Cortex of kidney (tissue), 1 donor: ENCODE measurements at regions not wholly inside any gene's neighbourhood (a gene's known extent, or its start where the extent isn't known, plus 50 kb on each side); places are given as distances from the start of the nearest gene placed in this dataset.
"Not testable (repeated sequence)": the region's sequence is repeated elsewhere in the genome, so short reads cannot be mapped to it uniquely, and the experiment has no call there.

ENCODE experiments used
- DNase-seq: peaks from one replicate; lab custom pipeline; 2025; lab: John Stamatoyannopoulos, UW

- no peak for DNase-seq
These were observed 80.3 kb downstream of the ZFP36L2 start for GRCh38 chr2:43146083-43146482.

DNA sequence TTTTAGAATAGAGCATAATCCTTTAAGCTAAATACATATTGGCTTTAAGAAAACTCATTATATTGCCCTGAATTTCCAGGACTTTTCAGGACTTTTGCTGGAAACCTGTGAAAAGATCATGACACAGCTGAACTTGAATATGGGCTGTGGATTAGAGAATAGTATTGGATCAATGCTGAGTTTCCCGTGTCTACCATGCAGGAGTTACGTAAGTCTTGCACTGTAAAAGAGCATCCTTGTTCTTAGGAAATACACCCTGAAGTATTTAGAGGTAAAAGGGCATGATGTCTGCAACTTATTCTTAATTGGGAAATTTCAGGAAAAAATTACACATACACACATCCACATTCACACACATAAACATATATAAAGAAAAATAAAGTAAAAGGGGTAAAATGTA lies 82.1 kb downstream of the ZFP36L2 start:
- DNase-seq = no peak

DNA sequence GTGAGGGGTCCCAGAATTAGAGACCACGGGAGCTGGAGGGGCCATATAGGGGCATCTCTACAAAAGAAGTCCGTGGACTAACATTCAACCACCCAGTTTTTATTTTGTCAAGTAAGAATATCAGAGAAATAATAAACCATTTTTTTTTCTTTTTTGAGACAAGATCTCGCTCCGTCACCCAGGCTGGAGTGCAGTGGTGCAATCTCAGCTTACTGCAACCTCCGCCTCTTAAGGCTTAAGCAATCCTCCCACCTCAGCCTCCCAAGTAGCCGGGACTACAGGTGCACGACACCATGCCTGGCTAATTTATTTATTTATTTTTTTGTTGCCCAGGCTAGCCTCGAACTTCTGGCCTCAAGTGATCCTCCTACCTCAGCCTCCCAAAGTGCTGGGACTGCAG lies 82.7 kb downstream of the ZFP36L2 start:
- no peak for DNase-seq

DNA sequence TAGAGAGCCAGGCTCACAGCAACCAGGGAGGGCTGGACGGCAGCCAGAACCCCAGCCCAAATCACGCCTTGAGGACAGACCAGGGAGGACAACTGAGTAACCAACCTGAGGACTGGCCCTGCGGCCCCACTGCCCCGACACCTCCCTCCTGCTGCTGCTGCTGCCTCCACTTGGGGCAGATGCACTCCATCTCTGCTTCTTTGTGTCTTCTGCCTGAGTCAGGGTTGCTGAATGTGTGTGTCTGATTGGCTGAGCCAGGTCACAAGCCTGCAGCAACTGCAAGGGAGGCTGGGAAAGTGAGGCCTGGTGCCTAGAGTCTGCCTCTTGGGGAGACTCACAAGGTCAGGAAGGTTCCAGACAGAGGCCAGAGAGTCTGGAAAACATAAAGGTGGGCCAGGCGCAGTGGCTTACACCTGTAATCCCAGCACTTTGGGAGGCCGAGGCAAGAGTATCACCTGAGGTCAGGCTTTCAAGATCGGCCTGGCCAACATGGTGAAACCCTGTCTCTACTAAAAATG lies 83.4 kb downstream of the ZFP36L2 start:
- DNase-seq = no peak

GRCh38 chr2:43141636-43142151 lies 84.7 kb downstream of the ZFP36L2 start:
- not testable (repeated sequence) for DNase-seq

DNA sequence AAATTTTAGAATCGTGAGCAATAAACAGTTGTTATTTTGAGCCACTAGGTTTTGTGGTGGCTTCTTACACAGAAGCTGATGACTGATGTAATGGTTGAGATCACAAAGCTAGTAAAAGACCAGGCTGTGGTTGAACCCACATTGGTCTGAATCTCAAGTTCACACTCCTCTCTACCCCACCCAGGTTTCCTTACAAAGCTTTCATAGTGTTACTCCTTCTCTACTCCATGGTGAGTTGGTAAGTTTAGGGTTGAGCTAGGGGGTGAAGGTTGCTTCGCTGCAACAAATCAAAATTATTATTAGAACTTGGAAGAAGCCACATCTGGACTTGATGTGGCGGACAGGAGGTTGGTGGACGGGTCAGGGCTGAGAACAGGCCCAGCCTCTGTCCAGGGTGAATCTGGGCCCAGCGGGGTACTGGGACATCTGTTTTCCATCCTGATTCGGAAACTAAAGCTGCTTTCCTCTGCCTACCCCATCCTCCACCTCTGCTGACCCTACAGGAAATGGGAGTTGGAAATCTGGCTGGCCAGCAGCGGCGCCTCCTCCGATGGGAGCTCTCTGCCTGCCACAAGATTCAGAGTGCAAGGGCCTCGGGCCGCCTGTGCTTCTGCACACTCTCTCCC lies 86.3 kb downstream of the ZFP36L2 start:
- no peak for DNase-seq

GRCh38 chr2:43139501-43139900 lies 86.9 kb downstream of the ZFP36L2 start:
- no peak for DNase-seq

GRCh38 chr2:43138441-43138840 lies 88.0 kb downstream of the ZFP36L2 start:
- DNase-seq = no peak

- no peak for DNase-seq
These were observed 89.5 kb downstream of the ZFP36L2 start for GRCh38 chr2:43136876-43137275.

DNA sequence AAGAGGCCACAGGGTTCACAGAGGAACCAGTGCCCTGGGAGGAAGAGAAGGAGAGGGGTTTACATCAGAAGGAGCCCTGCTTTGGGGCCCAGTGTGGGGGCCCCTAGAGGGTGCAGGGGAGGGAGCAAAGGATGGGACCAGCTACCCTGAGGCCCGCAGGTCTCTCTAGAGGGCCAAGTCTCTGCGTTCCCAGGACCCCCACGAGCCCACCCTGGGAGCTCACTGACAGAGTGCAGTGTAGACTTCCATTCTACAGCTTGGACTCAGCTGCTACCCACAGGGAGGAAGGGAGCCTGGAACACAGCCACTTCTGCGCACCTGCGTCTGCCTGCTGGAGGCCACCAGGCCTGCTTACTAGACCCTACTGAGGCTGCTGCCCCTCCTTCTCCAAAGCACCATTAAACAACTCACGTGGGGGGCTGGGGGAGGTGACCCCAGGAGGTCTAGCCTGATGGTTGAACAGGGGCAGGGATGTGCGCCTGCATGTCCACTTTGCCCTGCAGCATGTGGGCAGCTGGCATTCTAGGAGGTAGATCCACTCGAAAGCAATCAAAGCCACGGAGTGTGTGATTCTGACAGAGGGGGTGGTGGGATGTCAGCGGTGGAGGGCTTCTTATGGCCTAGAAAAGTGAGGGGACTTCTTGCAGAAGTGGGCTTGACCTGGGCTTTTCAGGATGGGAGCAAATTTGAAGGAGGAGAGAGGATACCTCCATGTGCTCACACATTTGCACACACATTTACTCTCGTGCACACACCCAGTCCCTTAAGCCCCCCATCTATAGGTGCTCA lies 90.2 kb downstream of the ZFP36L2 start:
- DNase-seq = no peak

- no peak for DNase-seq
These were observed 90.8 kb downstream of the ZFP36L2 start for GRCh38 chr2:43135583-43135982.

DNA sequence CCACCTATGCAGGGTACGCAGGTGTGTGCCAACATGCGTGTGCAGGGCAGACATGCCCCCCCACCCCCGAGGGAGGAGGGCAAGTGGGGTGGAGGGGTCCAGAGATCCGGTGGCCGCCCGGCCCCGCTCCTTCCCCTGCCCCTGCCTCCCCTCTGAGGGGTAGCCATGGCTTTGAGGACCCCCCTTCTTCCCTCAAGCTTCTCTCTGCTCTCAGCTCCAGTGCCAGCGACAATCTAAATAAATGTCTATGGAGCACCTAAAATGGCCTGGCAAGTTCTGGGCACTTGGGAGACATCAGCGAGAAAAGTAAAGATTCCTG lies 91.9 kb downstream of the ZFP36L2 start:
- DNase-seq = no peak

GRCh38 chr2:43133708-43134570 lies 92.5 kb downstream of the ZFP36L2 start:
- no peak for DNase-seq

DNA sequence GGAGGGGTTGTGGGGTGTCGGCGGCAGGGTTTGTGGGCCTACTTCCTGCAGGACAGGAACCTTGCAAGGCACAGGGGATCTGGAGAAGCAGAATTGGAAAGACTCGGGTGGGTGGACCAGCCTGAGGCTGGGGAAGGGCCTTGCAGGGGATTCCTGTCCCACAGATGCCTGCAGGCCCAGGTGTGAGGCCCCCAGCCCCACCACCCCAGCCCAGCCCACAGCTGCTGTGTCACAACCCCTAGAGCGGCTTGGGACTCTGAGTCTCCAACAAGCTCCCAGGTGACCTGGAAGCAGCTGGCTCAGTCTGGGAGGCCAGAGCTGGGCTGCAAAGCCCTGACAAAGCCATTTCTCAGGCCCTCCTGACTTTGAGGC lies 93.1 kb downstream of the ZFP36L2 start:
- DNase-seq = no peak

DNA sequence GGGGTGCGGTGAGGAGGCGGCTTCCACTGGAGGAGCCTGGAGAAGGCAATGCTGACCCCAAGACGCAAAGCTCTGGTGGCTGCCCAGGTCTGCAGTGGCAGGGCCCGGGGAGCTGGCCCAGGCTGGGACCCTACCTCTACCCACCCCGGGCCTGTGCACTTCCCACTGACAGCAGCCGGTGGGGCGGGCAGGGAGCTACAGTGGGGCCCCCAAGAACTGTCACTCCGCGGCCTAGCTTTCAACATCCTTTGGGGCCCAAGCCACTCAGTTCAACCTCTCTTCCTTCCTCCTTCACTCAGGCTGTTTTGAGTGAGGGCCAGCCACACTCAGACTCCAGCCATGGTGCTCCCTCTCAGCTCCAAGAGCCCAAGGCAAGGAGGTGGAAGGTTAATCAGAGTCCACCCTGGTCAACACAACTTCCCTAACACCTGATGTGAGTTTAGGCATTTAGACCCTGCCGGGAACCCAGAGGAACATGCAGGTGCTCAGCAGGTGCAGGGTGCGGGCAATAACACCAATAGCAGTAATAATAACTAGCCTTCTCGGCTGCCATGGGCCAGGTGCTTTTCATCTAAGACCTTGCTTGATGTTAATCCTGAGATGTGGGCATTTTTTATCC lies 93.6 kb downstream of the ZFP36L2 start:
- DNase-seq = no peak

DNA sequence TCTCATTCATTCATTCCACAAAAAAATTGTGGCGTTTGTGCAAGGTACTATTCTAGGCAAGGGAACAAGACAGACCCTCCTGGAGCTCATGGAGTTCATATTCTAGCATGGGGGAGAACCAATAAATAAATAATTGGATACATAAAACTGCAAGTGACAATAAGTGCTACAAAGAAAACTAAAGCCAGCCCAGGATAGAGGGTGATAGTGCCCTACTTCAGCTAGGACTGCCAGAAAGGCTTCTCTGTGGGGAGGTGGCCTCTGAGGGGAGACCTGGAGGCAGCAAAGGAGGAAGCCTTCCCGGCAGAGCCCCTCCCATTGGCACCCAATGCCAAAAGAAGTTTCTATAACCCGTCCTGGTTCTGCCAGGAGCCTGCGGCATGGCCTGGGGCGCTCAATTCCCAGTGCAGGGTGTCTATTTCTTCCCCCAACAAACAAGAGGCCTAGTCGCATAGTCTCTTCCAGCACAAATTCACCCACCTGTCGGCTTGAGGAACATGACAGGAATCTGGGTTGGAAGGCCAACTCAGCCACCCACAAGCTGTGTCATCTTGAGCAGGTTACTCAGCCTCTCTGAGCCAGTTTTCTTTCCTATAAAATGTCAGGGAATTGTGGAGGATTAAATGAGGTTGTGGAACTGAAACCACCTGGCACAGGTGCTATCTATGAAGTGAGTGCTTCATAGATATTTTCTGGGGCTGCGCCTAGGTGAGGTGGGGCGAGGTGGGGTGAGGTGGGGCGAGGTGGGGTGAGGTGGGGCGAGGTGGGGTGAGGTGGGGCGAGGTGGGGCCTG lies 94.3 kb downstream of the ZFP36L2 start:
- DNase-seq = no peak

DNA sequence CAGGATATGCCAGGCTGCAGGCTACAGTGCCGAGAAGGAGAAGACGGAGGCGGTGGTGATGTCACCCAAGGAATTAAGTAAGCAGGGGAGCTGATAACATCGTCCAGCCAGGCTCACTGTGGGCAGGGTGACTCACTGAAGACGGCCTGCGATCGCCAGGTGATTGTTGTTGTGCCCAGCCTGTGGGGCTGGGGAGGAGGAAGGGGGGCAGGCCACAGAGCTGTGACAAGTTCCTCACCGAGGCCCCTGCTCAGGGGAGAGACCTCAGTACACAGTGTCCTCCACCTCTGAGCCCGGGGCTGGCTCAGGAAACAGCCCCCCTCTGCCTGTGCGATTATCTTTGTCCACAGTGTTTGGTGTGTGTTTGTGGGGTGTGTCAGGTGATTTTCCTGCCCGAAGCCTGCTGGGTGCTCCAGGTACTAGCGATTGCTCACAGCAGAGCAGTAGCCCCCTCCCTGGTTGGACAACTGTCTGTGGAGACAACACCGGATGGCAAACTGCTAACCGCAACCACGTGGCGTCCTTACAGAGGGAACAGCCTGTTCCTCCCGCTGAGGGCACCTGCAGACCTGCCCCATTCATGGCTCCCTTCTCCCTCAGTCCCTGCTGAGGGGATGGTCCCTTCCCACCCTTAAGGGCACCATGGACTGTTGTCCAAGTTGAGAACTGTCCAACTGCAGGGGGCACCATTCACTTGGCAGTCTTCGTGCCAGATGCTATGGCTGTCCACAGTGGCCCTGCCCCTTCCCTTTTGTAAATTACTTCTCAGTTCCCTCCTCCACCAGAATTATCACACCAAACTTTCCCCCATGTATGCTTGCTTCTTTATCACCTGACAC lies 95.1 kb downstream of the ZFP36L2 start:
- no peak for DNase-seq

- no peak for DNase-seq
These were observed 95.9 kb downstream of the ZFP36L2 start for GRCh38 chr2:43130548-43130875.

GRCh38 chr2:43129676-43130547 lies 96.5 kb downstream of the ZFP36L2 start:
- DNase-seq = no peak

DNA sequence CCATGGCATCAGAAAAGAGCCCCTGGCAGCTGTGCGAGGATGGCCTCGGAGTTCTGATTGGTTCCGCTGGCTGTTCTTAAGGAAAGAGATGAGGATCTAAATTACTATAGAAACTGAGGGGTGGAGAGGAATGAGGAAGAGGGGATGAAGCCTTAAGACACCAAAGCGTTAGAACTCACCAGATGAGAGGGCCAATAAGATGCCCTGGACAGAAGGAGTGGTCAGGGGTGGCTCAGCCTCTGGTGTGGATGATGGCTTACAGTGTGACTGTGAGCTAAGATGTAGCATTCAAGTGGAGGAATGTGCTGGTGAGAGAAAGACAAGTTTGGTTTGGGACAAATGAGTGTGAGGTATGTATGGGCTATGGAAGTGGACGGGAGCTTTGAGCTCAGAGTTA lies 97.8 kb downstream of the ZFP36L2 start:
- no peak for DNase-seq
